HUES6 (cell line): ENCODE measurements at regions not wholly inside any gene's neighbourhood (a gene's known extent, or its start where the extent isn't known, plus 50 kb on each side); places are given as distances from the start of the nearest gene placed in this dataset.
"Not testable (repeated sequence)": the region's sequence is repeated elsewhere in the genome, so short reads cannot be mapped to it uniquely, and the experiment has no call there.

ENCODE experiments used
- H3K27ac ChIP-seq: 2 replicates; pipeline ENCODE4 v1.7.0; 2013; ENCODE audit warnings: low read depth, mild to moderate bottlenecking, low read length, inconsistent platforms
- H3K27me3 ChIP-seq: 2 replicates; pipeline ENCODE4 v1.6.1; 2013; ENCODE audit warnings: low read length; ENCODE audit not compliant: control insufficient read depth, insufficient read depth
- H3K36me3 ChIP-seq: 2 replicates; pipeline ENCODE4 v1.6.1; 2013; ENCODE audit warnings: low read length; ENCODE audit not compliant: control insufficient read depth, insufficient read depth
- H3K4me1 ChIP-seq: 2 replicates; pipeline ENCODE4 v1.6.1; 2013; ENCODE audit warnings: low read length; ENCODE audit not compliant: control insufficient read depth, insufficient read depth
- H3K4me3 ChIP-seq: 2 replicates; pipeline ENCODE4 v1.5.1; 2013; ENCODE audit warnings: low read depth, low read length
- H3K9ac ChIP-seq: one replicate; pipeline ENCODE4 v1.6.1; 2013; ENCODE audit warnings: mild to moderate bottlenecking, low read length
- H3K9me3 ChIP-seq: 2 replicates; pipeline ENCODE4 v1.6.1; 2013; ENCODE audit warnings: low read depth, low read length; ENCODE audit not compliant: control insufficient read depth, insufficient read depth

GRCh38 chr2:212730994-212731393 lies 192.4 kb upstream of the ERBB4 start:
- H3K36me3 ChIP-seq, result no peaks in the 10 kb centered on the region
- H3K4me3 ChIP-seq, result no peak overlapping the region
- H3K4me1 ChIP-seq, result peaks cover 5% of the 10 kb centered on the region; the same call in 1 of the 2 replicates
- H3K9me3 ChIP-seq, result no peaks in the 10 kb centered on the region
- H3K27ac ChIP-seq, result no peak overlapping the region
- no peaks in the 10 kb centered on the region for H3K27me3 ChIP-seq
- no peak overlapping the region for H3K9ac ChIP-seq

- peaks cover 5% of the 10 kb centered on the region; the same call in 1 of the 2 replicates for H3K4me1 ChIP-seq
- H3K27me3 ChIP-seq, result no peaks in the 10 kb centered on the region
- H3K27ac ChIP-seq, result no peak overlapping the region
- H3K9me3 ChIP-seq, result no peaks in the 10 kb centered on the region
- H3K36me3 ChIP-seq, result no peaks in the 10 kb centered on the region
- no peak overlapping the region for H3K4me3 ChIP-seq
- H3K9ac ChIP-seq, result no peak overlapping the region
Measured at GRCh38 chr2:212728717-212729116, 190.1 kb upstream of the ERBB4 start.

- Histone ChIP-seq H3K4me1 (peaks cover 5% of the 10 kb centered on the region; the same call in 1 of the 2 replicates), H3K9ac (no peak overlapping the region), H3K36me3 (no peaks in the 10 kb centered on the region), H3K27me3 (no peaks in the 10 kb centered on the region), H3K4me3 (no peak overlapping the region), H3K27ac (no peak overlapping the region), H3K9me3 (no peaks in the 10 kb centered on the region)
Measured at GRCh38 chr2:212727751-212728150, 189.1 kb upstream of the ERBB4 start.

- peaks cover 5% of the 10 kb centered on the region; the same call in 1 of the 2 replicates for H3K4me1 ChIP-seq
- no peak overlapping the region for H3K4me3 ChIP-seq
- no peak overlapping the region for H3K27ac ChIP-seq
- H3K36me3 ChIP-seq, result no peaks in the 10 kb centered on the region
- H3K27me3 ChIP-seq, result no peaks in the 10 kb centered on the region
- no peak overlapping the region for H3K9ac ChIP-seq
- peaks cover 6% of the 10 kb centered on the region; the same call in 1 of the 2 replicates for H3K9me3 ChIP-seq
Measured at GRCh38 chr2:212726403-212726802, 187.8 kb upstream of the ERBB4 start.

GRCh38 chr2:212725180-212725579 lies 186.6 kb upstream of the ERBB4 start:
- H3K27ac ChIP-seq, result no peak overlapping the region
- peaks cover 5% of the 10 kb centered on the region; the same call in 1 of the 2 replicates for H3K4me1 ChIP-seq
- H3K4me3 ChIP-seq, result no peak overlapping the region
- H3K27me3 ChIP-seq, result no peaks in the 10 kb centered on the region
- no peak overlapping the region for H3K9ac ChIP-seq
- H3K36me3 ChIP-seq, result no peaks in the 10 kb centered on the region
- peaks cover 18% of the 10 kb centered on the region; the same call in 1 of the 2 replicates for H3K9me3 ChIP-seq

- H3K27me3 ChIP-seq, result no peaks in the 10 kb centered on the region
- no peaks in the 10 kb centered on the region for H3K36me3 ChIP-seq
- no peak overlapping the region for H3K9ac ChIP-seq
- H3K4me3 ChIP-seq, result no peak overlapping the region
- H3K9me3 ChIP-seq, result peaks cover 18% of the 10 kb centered on the region; the same call in 1 of the 2 replicates
- peaks cover 5% of the 10 kb centered on the region; the same call in 1 of the 2 replicates for H3K4me1 ChIP-seq
- H3K27ac ChIP-seq, result no peak overlapping the region
Measured at GRCh38 chr2:212723226-212723625, 184.6 kb upstream of the ERBB4 start.

GRCh38 chr2:212722046-212722445 lies 183.4 kb upstream of the ERBB4 start:
- Histone ChIP-seq H3K9me3 (peaks cover 18% of the 10 kb centered on the region; the same call in 1 of the 2 replicates), H3K4me1 (peaks cover 5% of the 10 kb centered on the region; the same call in 1 of the 2 replicates), H3K4me3 (no peak overlapping the region), H3K36me3 (no peaks in the 10 kb centered on the region), H3K27me3 (no peaks in the 10 kb centered on the region), H3K9ac (no peak overlapping the region), H3K27ac (no peak overlapping the region)

GRCh38 chr2:212721026-212721451 lies 182.4 kb upstream of the ERBB4 start:
- no peak overlapping the region for H3K9ac ChIP-seq
- no peak overlapping the region for H3K27ac ChIP-seq
- no peaks in the 10 kb centered on the region for H3K27me3 ChIP-seq
- H3K4me1 ChIP-seq, result no peaks in the 10 kb centered on the region
- H3K36me3 ChIP-seq, result no peaks in the 10 kb centered on the region
- peaks cover 18% of the 10 kb centered on the region; the same call in 1 of the 2 replicates for H3K9me3 ChIP-seq
- H3K4me3 ChIP-seq, result no peak overlapping the region

GRCh38 chr2:212715411-212715810 lies 176.8 kb upstream of the ERBB4 start:
- not testable (repeated sequence) for H3K9me3 ChIP-seq, H3K4me3 ChIP-seq, H3K36me3 ChIP-seq, H3K27me3 ChIP-seq, H3K4me1 ChIP-seq, H3K27ac ChIP-seq, H3K9ac ChIP-seq

GRCh38 chr2:212713681-212714080 lies 175.1 kb upstream of the ERBB4 start:
- Histone ChIP-seq H3K9ac (no peak overlapping the region), H3K9me3 (no peaks in the 10 kb centered on the region), H3K36me3 (no peaks in the 10 kb centered on the region), H3K4me3 (no peak overlapping the region), H3K27ac (no peak overlapping the region), H3K27me3 (no peaks in the 10 kb centered on the region), H3K4me1 (no peaks in the 10 kb centered on the region)

GRCh38 chr2:212712991-212713390 lies 174.4 kb upstream of the ERBB4 start:
- Histone ChIP-seq H3K4me1 (no peaks in the 10 kb centered on the region), H3K9me3 (no peaks in the 10 kb centered on the region), H3K9ac (no peak overlapping the region), H3K27ac (no peak overlapping the region), H3K4me3 (no peak overlapping the region), H3K36me3 (no peaks in the 10 kb centered on the region), H3K27me3 (no peaks in the 10 kb centered on the region)

- no peaks in the 10 kb centered on the region for H3K9me3 ChIP-seq
- no peaks in the 10 kb centered on the region for H3K36me3 ChIP-seq
- no peak overlapping the region for H3K27ac ChIP-seq
- H3K27me3 ChIP-seq, result no peaks in the 10 kb centered on the region
- no peak overlapping the region for H3K9ac ChIP-seq
- no peaks in the 10 kb centered on the region for H3K4me1 ChIP-seq
- H3K4me3 ChIP-seq, result no peak overlapping the region
Measured at GRCh38 chr2:212712466-212712865, 173.9 kb upstream of the ERBB4 start.
